GM19099 (cell line): ENCODE measurements at regions not wholly inside any gene's neighbourhood (a gene's known extent, or its start where the extent isn't known, plus 50 kb on each side); places are given as distances from the start of the nearest gene placed in this dataset.

Source experiments
- POLR2A ChIP-seq: IDR thresholded peaks from 3 replicates; pipeline ENCODE4 v1.6.1; 2011; ENCODE audit warnings: low read depth; ENCODE audit not compliant: insufficient read length; ENCODE audit errors: extremely low read depth

DNA sequence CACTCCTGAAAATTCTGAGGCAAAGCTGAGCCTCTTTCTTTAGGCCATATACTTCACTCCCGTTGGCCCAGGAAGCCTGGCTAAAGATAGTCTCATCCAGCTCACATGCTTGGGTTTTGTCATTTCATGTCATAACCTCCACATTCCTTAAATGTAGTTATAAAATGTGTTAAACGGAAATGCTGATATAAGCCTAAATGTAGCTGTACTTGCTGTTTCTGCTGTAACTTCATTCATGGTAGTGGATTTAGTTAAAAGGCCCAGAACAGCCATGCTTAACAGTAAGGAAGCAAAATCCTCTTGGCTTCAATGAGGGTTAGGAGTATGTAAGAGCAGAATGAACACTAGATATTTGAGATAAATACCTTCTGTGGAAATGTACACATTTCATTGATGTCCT lies 135.8 kb upstream of the TMEM161B start:
- no peak for TF ChIP-seq POLR2A

GRCh38 chr5:88401686-88402085 lies 133.0 kb upstream of the TMEM161B start:
- no peak for TF ChIP-seq POLR2A

GRCh38 chr5:88401228-88401627 lies 132.6 kb upstream of the TMEM161B start:
- no peak for TF ChIP-seq POLR2A

GRCh38 chr5:88399561-88399960 lies 130.9 kb upstream of the TMEM161B start:
- no peak for TF ChIP-seq POLR2A

- no peak for TF ChIP-seq POLR2A
These were observed 129.7 kb upstream of the TMEM161B start for GRCh38 chr5:88398316-88398715.

- no peak for TF ChIP-seq POLR2A
These were observed 128.2 kb upstream of the TMEM161B start for GRCh38 chr5:88396751-88397281.

- TF ChIP-seq POLR2A, result no peak
These were observed 127.4 kb upstream of the TMEM161B start for GRCh38 chr5:88396000-88396535.

DNA sequence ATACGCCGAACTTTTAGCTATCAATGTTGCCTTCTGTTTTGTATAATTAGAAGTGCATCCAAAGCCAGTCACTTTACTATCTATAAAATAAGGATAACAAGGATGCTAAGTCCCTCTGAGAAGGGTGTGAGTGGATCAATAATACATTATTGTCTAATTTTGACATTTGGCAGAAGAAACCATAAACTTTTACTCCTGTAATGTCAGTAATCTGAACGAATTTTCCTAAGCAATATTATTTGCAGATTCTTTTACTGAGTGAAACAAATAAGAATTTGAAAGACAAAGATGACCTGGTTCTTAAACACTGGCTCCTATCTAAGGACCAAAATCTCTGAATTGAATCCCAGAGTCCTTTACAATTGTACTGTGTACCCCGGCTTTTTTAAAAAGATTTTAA lies 126.6 kb upstream of the TMEM161B start:
- no peak for TF ChIP-seq POLR2A

- TF ChIP-seq POLR2A, result no peak
These were observed 126.0 kb upstream of the TMEM161B start for GRCh38 chr5:88394536-88395175.

DNA sequence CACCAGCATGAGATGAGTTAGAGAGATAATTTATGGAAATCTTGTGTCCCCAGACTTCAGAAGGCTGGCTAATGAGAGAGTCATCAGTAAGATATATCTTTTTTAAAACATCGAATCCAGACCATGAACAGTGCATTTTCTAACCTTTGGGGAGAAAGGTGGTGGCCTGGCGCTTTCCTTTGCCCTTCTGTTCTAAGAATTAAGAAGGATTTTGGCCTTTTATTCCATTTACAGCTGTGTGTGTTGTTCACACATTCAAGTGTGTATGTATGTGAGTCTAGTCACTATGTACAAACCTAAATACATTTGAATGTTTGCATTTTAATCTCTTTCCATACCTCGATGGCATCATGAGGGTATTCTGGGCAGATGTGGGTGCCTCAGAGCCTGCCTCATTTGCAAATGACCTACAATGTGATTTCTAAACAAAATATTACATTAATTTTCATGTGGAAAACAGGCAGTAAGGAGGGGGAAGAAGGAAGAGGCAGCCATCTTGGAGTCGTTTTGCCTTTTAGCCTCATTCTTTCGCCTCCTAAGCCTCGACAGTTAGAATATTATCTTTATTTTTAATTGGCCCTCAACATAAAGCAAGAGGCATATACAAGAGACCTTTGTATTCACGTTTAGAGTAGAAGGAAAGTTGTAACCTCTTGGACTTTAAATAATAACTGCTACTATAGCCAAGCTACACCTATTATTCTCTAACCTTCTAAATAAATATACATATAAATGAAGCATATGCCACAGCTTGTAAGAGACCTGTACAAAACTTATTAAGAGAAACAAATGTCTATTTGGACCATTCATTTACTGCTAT lies 125.3 kb upstream of the TMEM161B start:
- TF ChIP-seq POLR2A, result no peak

- no peak for TF ChIP-seq POLR2A
These were observed 124.4 kb upstream of the TMEM161B start for GRCh38 chr5:88393042-88393441.

DNA sequence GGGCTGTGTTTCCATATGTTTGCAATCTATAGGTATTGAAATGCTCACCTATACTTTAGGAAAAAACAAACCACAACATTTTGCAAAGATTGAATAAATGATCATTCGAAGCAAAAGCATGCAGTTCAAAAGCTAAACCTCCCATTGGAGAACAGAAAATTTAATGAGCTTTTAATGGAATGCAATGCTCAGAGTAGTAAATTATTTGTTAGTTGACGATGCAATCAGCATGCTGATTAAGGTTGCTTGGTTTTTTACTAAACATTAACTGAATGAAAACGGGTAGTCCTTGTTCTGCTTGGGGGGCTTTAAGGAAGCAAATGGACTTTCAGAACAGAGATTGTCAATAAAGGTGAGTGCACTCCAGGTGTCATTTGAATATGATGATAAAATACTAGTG lies 123.3 kb upstream of the TMEM161B start:
- no peak for TF ChIP-seq POLR2A

GRCh38 chr5:88391116-88391515 lies 122.5 kb upstream of the TMEM161B start:
- no peak for TF ChIP-seq POLR2A

DNA sequence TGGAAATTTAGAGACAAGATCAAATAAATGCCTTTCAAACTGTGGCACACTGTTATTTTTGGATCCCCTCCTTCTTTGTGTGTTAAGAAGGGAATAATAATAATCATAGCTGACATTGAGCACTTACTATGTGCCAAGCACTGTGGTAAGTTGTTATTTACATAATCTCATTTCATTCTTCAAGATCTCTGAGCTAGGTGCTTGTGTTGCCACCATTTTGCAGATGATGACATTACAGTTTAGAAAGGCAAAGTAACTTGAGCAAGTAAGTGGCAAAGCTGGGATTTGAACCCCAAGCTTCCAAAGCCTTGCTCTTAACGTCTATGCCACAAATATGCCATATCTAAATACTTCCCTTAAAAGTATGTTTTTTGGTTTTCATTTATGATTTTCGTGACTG lies 121.8 kb upstream of the TMEM161B start:
- TF ChIP-seq POLR2A, result no peak

- no peak for TF ChIP-seq POLR2A
These were observed 121.4 kb upstream of the TMEM161B start for GRCh38 chr5:88390096-88390441.
